K562 (cell line): ENCODE measurements at regions not wholly inside any gene's neighbourhood (a gene's known extent, or its start where the extent isn't known, plus 50 kb on each side); places are given as distances from the start of the nearest gene placed in this dataset.

Source experiments
- ATAC-seq: fragments of 200-7000 bp; cut with Tn5 transposase; 3 replicates; pipeline ENCODE4 v1.9.1; 2020; ENCODE audit warnings: moderate library complexity
- BruUV-seq: library from RNA; stranded (reverse); fragments of 400-500 nt; replicated peaks from 2 replicates; lab custom pipeline; 2021; lab: Mats Ljungman, UMichigan
- CTCF ChIA-PET: fragments of 300-600 bp; formaldehyde crosslinking; extraction: SDS; loops from one replicate; lab custom pipeline; 2021; ENCODE audit warnings: low intra/inter-chr PET ratio; lab: Yijun Ruan, JAX
- POLR2A ChIA-PET: fragments of 300-600, 350-650 bp; sonication (Branson Sonifier 250); formaldehyde crosslinking; extraction: SDS; loops from one replicate; lab custom pipeline; 2021; ENCODE audit warnings: antibody characterized with exemption, inconsistent platforms; lab: Yijun Ruan, JAX
- DNase-seq, 4 experiments: peaks; one replicate each; pipeline versions ENCODE4 v3.0.0 to v3.0.0-alpha.2; 2011 to 2018; ENCODE audit warnings: low spot score in 3 of 4, mixed read lengths in 3 of 4; ENCODE audit errors: extremely low read depth in 1 of 4
- FAIRE-seq: peaks from 2 replicates; lab custom pipeline; 2011; peaks lifted over from hg19 to GRCh38; lab: Jason Lieb, UNC
- H2AFZ ChIP-seq: 2 replicates; pipeline ENCODE4 v1.6.0; 2011; ENCODE audit warnings: low read depth, low read length, control low read depth, inconsistent platforms
- H3K27ac ChIP-seq: fragments of 200-600 bp; 3 replicates; pipeline ENCODE4 v1.8.0; 2011; ENCODE audit warnings: low read depth, mild to moderate bottlenecking, control low read depth, inconsistent platforms, low read length, moderate library complexity, mixed read lengths; ENCODE audit errors: extremely low read depth
- H3K27me3 ChIP-seq, 2 experiments: fragments of 300-600 bp in 1 of 2; 2 replicates in 1 of 2; 3 replicates in 1 of 2; pipeline versions ENCODE4 v1.6.0 to v1.8.0; 2011; ENCODE audit warnings: inconsistent platforms in 2 of 2, low read length in 2 of 2, mild to moderate bottlenecking in 1 of 2, mixed read lengths in 1 of 2, moderate library complexity in 1 of 2; ENCODE audit not compliant: control insufficient read depth in 2 of 2, insufficient read depth in 2 of 2
- H3K36me3 ChIP-seq: fragments of 300-600 bp; 3 replicates; pipeline ENCODE4 v1.8.0; 2011; ENCODE audit warnings: mild to moderate bottlenecking, low read length, inconsistent platforms; ENCODE audit not compliant: control insufficient read depth, insufficient read depth
- H3K4me1 ChIP-seq, 2 experiments: fragments of 200-600 bp in 1 of 2; replicated peaks in 1 of 2; 2 replicates in 1 of 2; 3 replicates in 1 of 2; pipeline versions ENCODE4 v1.5.1 to v1.8.0; 2011; ENCODE audit warnings: inconsistent platforms in 2 of 2, low read length in 2 of 2, mild to moderate bottlenecking in 1 of 2, mixed read lengths in 1 of 2, moderate library complexity in 1 of 2; ENCODE audit not compliant: control insufficient read depth in 2 of 2, insufficient read depth in 2 of 2
- H3K4me2 ChIP-seq: 2 replicates; pipeline ENCODE4 v1.6.1; 2011; ENCODE audit warnings: low read length, control low read depth, inconsistent platforms, mixed read lengths; ENCODE audit not compliant: insufficient read depth
- H3K4me3 ChIP-seq: fragments of 200-600 bp; sonication (generic), shearing (Covaris generic); 2 replicates; pipeline ENCODE4 v1.5.1; 2016; ENCODE audit warnings: control low read depth, inconsistent platforms
- H3K79me2 ChIP-seq: fragments of 200-600 bp; 3 replicates; pipeline ENCODE4 v1.8.0; 2011; ENCODE audit warnings: low read length, inconsistent platforms; ENCODE audit not compliant: control insufficient read depth, insufficient read depth
- H3K9ac ChIP-seq, 2 experiments: 2 replicates each; pipeline versions ENCODE4 v1.6.0 to v1.6.1; 2011; ENCODE audit warnings: low read depth in 2 of 2, low read length in 2 of 2, control low read depth in 1 of 2, inconsistent platforms in 1 of 2, mild to moderate bottlenecking in 1 of 2, mixed read lengths in 1 of 2; ENCODE audit not compliant: insufficient read depth in 1 of 2
- H3K9me1 ChIP-seq: one replicate; pipeline ENCODE4 v1.6.0; 2011; ENCODE audit warnings: inconsistent platforms, mild to moderate bottlenecking, low read length, moderate library complexity; ENCODE audit not compliant: control insufficient read depth, insufficient read depth
- H3K9me3 ChIP-seq: replicated peaks from 2 replicates; pipeline ENCODE4 v1.5.1; 2011; ENCODE audit warnings: low read depth, low read length, inconsistent platforms; ENCODE audit not compliant: control insufficient read depth, insufficient read depth
- H4K20me1 ChIP-seq: replicated peaks from 2 replicates; pipeline ENCODE4 v1.6.1; 2011; ENCODE audit warnings: low read length, inconsistent platforms, mixed read lengths; ENCODE audit not compliant: control insufficient read depth, insufficient read depth
- CHD7 ChIP-seq: fragments of 200-600 bp; sonication (generic); IDR thresholded peaks from one replicate; pipeline ENCODE4 v1.6.1; 2012; ENCODE audit warnings: mild to moderate bottlenecking, low read depth, low read length, inconsistent platforms
- DACH1 ChIP-seq: fragments of 450-650 bp; IDR thresholded peaks from 2 replicates; pipeline ENCODE4 v1.6.1; 2018; ENCODE audit not compliant: partially characterized antibody
- GATA2 ChIP-seq: sonication (generic); formaldehyde crosslinking; IDR thresholded peaks from 2 replicates; pipeline ENCODE4 v1.4.0; 2020; ENCODE audit warnings: mild to moderate bottlenecking, missing genetic modification reagents
- MIER1 ChIP-seq: fragments of 450-650 bp; IDR thresholded peaks from 2 replicates; pipeline ENCODE4 v1.6.1; 2016; ENCODE audit warnings: antibody characterized with exemption, mild to moderate bottlenecking, low read depth
- NCOR1 ChIP-seq: fragments of 450-650 bp; IDR thresholded peaks from 2 replicates; pipeline ENCODE4 v1.6.1; 2016; ENCODE audit warnings: mild to moderate bottlenecking, moderate library complexity
- SRF ChIP-seq, 2 experiments: fragments of 250-450, 450-650 bp in 1 of 2; sonication (Bioruptor Pico) in 1 of 2; sonication (generic) in 1 of 2; formaldehyde crosslinking; IDR thresholded peaks; 2 replicates each; pipeline versions ENCODE4 v1.5.0 to v1.5.1; 2020 to 2022; ENCODE audit warnings: mild to moderate bottlenecking in 1 of 2, missing genetic modification reagents in 1 of 2
- TEAD4 ChIP-seq, 2 experiments: sonication (generic) in 1 of 2; formaldehyde crosslinking in 1 of 2; IDR thresholded peaks; 2 replicates each; pipeline versions ENCODE4 v1.6.1 to v1.8.0; 2012 to 2022; ENCODE audit warnings: borderline replicate concordance in 1 of 2, inconsistent platforms in 1 of 2, low read length in 1 of 2, mild to moderate bottlenecking in 1 of 2, missing genetic modification reagents in 1 of 2
- ZKSCAN8 ChIP-seq: fragments of 200-800 bp; sonication (Bioruptor generic); IDR thresholded peaks from 2 replicates; pipeline ENCODE4 v1.6.1; 2016; ENCODE audit warnings: missing genetic modification characterization, missing compliant biosample characterization
- ZNF551 ChIP-seq: fragments of 250-450 bp; sonication (Bioruptor Pico); IDR thresholded peaks from 2 replicates; pipeline ENCODE4 v1.5.0; 2021; ENCODE audit warnings: mild to moderate bottlenecking, moderate library complexity
- WGBS: fragments of 100-300 bp; shearing (Covaris generic); methylation state at CpG from one replicate; pipeline ENCODE4 v1.1.6; 2016; ENCODE audit warnings: low coverage, mixed read lengths; ENCODE audit not compliant: insufficient coverage; ENCODE audit errors: missing lambda C conversion rate; 5-methylcytosine and 5-hydroxymethylcytosine counted together
- in situ Hi-C: fragments of 300-500 bp; cut with MboI; formaldehyde crosslinking; loops from 4 replicates; pipeline ENCODE4 v1.15.0; 2018; ENCODE audit warnings: inconsistent platforms, mixed read lengths
- intact Hi-C: fragments of 100-400 bp; cut with micrococcal nuclease; formaldehyde crosslinking; loops from 2 replicates; pipeline ENCODE4 v1.14.2; 2022
- TF ChIP-seq, protein P1 (sequence below): fragments of 250-450 bp; sonication (Bioruptor Pico); IDR thresholded peaks from 2 replicates; pipeline ENCODE4 v1.5.0; 2021

DNA sequence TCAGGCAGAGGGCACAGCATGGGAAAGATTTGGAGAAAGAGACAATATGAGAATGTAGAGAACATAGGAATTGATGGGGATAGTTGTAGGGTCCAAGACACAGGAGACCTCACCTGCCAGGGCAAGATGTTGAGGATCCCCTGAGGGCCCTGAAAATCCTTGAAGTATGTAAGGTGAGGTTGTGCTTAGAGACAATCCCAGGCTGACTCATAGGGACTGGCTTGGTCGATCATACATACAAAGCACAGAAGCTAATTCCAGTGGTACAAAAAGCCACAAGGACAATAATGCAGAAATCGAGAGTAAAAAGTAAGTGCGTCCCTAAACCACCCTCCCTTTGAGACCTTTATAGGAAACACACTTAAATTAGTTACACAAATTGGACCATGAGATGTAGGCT is 468.2 kb downstream of the MIAT start:
- ChIA-PET CTCF (no interaction called here), POLR2A (no interaction called here)
- intact Hi-C loops = no loop called here
- H3K27ac ChIP-seq = no peak overlapping the region
- no peak overlapping the region for H3K4me2 ChIP-seq
- H3K9me1 ChIP-seq = no peaks in the 10 kb centered on the region
- FAIRE-seq (no peak), ATAC-seq (no peak), DNase-seq (no peak)
- H3K4me1 ChIP-seq = no peaks in the 10 kb centered on the region; a peak in 1 of 5 replicates
- 0% methylated on average over 3 of the region's 3 CpGs for WGBS
- no peaks in the 10 kb centered on the region for H3K9me3 ChIP-seq
- no peak overlapping the region for H3K9ac ChIP-seq
- H3K27me3 ChIP-seq = peaks cover 2 to 4% of the 10 kb centered on the region in 2 experiments; a peak in 1 of 5 replicates
- no peaks in the 10 kb centered on the region for H3K79me2 ChIP-seq
- H3K36me3 ChIP-seq = no peaks in the 10 kb centered on the region
- H2AFZ ChIP-seq = no peak overlapping the region
- H4K20me1 ChIP-seq = no peaks in the 10 kb centered on the region; the same call in 1 of the 2 replicates
- no peak overlapping the region for H3K4me3 ChIP-seq
- in situ Hi-C loops = no loop called here
- no TSS peak for BruUV-seq
- TF ChIP-seq GATA2 = no peak
- TF ChIP-seq ZNF551 (CRISPR knock-in tag) = no peak
- TF ChIP-seq DACH1 = no peak
- TF ChIP-seq ZKSCAN8 (CRISPR knock-in tag) = no peak
- no peak for TF ChIP-seq NCOR1
- TF ChIP-seq, protein P1, sequence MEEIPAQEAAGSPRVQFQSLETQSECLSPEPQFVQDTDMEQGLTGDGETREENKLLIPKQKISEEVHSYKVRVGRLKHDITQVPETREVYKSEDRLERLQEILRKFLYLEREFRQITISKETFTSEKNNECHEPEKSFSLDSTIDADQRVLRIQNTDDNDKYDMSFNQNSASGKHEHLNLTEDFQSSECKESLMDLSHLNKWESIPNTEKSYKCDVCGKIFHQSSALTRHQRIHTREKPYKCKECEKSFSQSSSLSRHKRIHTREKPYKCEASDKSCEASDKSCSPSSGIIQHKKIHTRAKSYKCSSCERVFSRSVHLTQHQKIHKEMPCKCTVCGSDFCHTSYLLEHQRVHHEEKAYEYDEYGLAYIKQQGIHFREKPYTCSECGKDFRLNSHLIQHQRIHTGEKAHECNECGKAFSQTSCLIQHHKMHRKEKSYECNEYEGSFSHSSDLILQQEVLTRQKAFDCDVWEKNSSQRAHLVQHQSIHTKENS (CRISPR knock-in tag) = no peak
- TF ChIP-seq TEAD4 (IDR thresholded peaks at IDR 0.05; ENCODE audit: low read length) = no peak
- no peak for TF ChIP-seq TEAD4 (CRISPR knock-in tag; IDR thresholded peaks at IDR 0.05; ENCODE audit: borderline replicate concordance)
- no peak for TF ChIP-seq SRF (CRISPR knock-in tag; IDR thresholded peaks at IDR 0.05)
- TF ChIP-seq CHD7 = no peak
- TF ChIP-seq MIER1 = no peak
